HEK293 (cell line): ENCODE measurements at regions not wholly inside any gene's neighbourhood (a gene's known extent, or its start where the extent isn't known, plus 50 kb on each side); places are given as distances from the start of the nearest gene placed in this dataset.

Experiments used
- CTCF ChIA-PET: fragments of 350-600 bp; formaldehyde crosslinking; extraction: SDS; loops from one replicate; lab custom pipeline; 2021; ENCODE audit warnings: antibody characterized with exemption; lab: Yijun Ruan, JAX
- POLR2A ChIA-PET: fragments of 300-600 bp; formaldehyde crosslinking; extraction: SDS; loops from one replicate; lab custom pipeline; 2020; ENCODE audit warnings: antibody characterized with exemption, inconsistent platforms; lab: Yijun Ruan, JAX
- H3K27ac ChIP-seq: fragments of 200-500 bp; sonication (Bioruptor generic); 2 replicates; pipeline ENCODE4 v1.5.1; 2014; ENCODE audit warnings: low read depth, low read length, control low read depth, inconsistent platforms; ENCODE audit errors: extremely low read depth
- H3K36me3 ChIP-seq, 2 experiments: fragments of 200-500 bp in 1 of 2; sonication (Bioruptor generic) in 1 of 2; 1 replicate in 1 of 2; 2 replicates in 1 of 2; pipeline ENCODE4 v1.5.1; 2014 to 2017; ENCODE audit warnings: inconsistent platforms in 2 of 2, low read length in 2 of 2; ENCODE audit not compliant: control insufficient read depth in 2 of 2, insufficient read depth in 1 of 2
- H3K4me1 ChIP-seq: fragments of 200-500 bp; sonication (Bioruptor generic); 2 replicates; pipeline ENCODE4 v1.5.1; 2014; ENCODE audit warnings: mild to moderate bottlenecking, low read length, inconsistent platforms; ENCODE audit not compliant: control insufficient read depth, insufficient read depth
- H3K4me3 ChIP-seq: 2 replicates; pipeline ENCODE4 v1.5.1; 2011; ENCODE audit warnings: low read depth, mild to moderate bottlenecking, control low read depth, low read length, moderate library complexity
- H3K9me3 ChIP-seq: fragments of 200-500 bp; sonication (Bioruptor generic); 2 replicates; pipeline ENCODE4 v1.5.1; 2014; ENCODE audit warnings: low read depth, low read length, inconsistent platforms; ENCODE audit not compliant: control insufficient read depth, insufficient read depth
- GLI2 ChIP-seq: fragments of 450-650 bp; formaldehyde crosslinking; IDR thresholded peaks from 2 replicates; pipeline ENCODE4; 2017; ENCODE audit warnings: missing biosample characterization, missing genetic modification characterization, low read depth, borderline replicate concordance
- GLIS1 ChIP-seq: fragments of 450-650 bp; formaldehyde crosslinking; IDR thresholded peaks from 2 replicates; pipeline ENCODE4 v1.5.1; 2016; ENCODE audit warnings: missing biosample characterization, missing genetic modification characterization
- KLF7 ChIP-seq: fragments of 450-650 bp; formaldehyde crosslinking; IDR thresholded peaks from 2 replicates; pipeline ENCODE4 v1.5.1; 2016; ENCODE audit warnings: missing biosample characterization, missing genetic modification characterization, borderline replicate concordance
- KLF8 ChIP-seq: fragments of 450-650 bp; formaldehyde crosslinking; IDR thresholded peaks from 2 replicates; pipeline ENCODE4 v1.5.1; 2016; ENCODE audit warnings: missing biosample characterization, missing genetic modification characterization
- SP7 ChIP-seq: fragments of 450-650 bp; formaldehyde crosslinking; IDR thresholded peaks from 2 replicates; pipeline ENCODE4 v1.5.1; 2016; ENCODE audit warnings: missing biosample characterization, missing genetic modification characterization
- ZFHX2 ChIP-seq: fragments of 450-650 bp; formaldehyde crosslinking; conservative IDR thresholded peaks from 2 replicates; pipeline ENCODE4 v1.5.1; 2016; ENCODE audit warnings: missing biosample characterization, missing genetic modification characterization
- ZNF266 ChIP-seq: fragments of 450-650 bp; formaldehyde crosslinking; IDR thresholded peaks from 2 replicates; pipeline ENCODE4 v1.5.1; 2016; ENCODE audit warnings: missing biosample characterization, missing genetic modification characterization, low read depth
- ZNF707 ChIP-seq: fragments of 450-650 bp; formaldehyde crosslinking; IDR thresholded peaks from 2 replicates; pipeline ENCODE4 v1.5.1; 2016; ENCODE audit warnings: missing biosample characterization, missing genetic modification characterization
- TF ChIP-seq, protein P1 (sequence below): fragments of 450-650 bp; formaldehyde crosslinking; IDR thresholded peaks from 2 replicates; pipeline ENCODE4 v1.5.1; 2016; ENCODE audit warnings: missing biosample characterization, missing genetic modification characterization
- TF ChIP-seq, protein P2 (sequence below): fragments of 450-650 bp; formaldehyde crosslinking; optimal IDR thresholded peaks from 2 replicates; pipeline ENCODE3; 2016; ENCODE audit warnings: missing biosample characterization, mild to moderate bottlenecking, missing genetic modification characterization
- TF ChIP-seq, protein P3 (sequence below): fragments of 450-650 bp; formaldehyde crosslinking; IDR thresholded peaks from 2 replicates; pipeline ENCODE4 v1.5.1; 2016; ENCODE audit warnings: missing biosample characterization, missing genetic modification characterization
- TF ChIP-seq, protein P4 (sequence below): fragments of 450-650 bp; formaldehyde crosslinking; conservative IDR thresholded peaks from 2 replicates; pipeline ENCODE4 v1.5.1; 2016; ENCODE audit warnings: low read depth, missing biosample characterization, missing genetic modification characterization
- TF ChIP-seq, protein P5 (sequence below): fragments of 450-650 bp; formaldehyde crosslinking; IDR thresholded peaks from 2 replicates; pipeline ENCODE4 v1.5.1; 2017; ENCODE audit warnings: missing biosample characterization, missing genetic modification characterization
- TF ChIP-seq, protein P6 (sequence below): fragments of 450-650 bp; formaldehyde crosslinking; IDR thresholded peaks from 2 replicates; pipeline ENCODE4 v1.5.1; 2016; ENCODE audit warnings: missing biosample characterization, missing genetic modification characterization
- TF ChIP-seq, protein P7 (sequence below): fragments of 450-650 bp; formaldehyde crosslinking; IDR thresholded peaks from 2 replicates; pipeline ENCODE4 v1.5.1; 2017; ENCODE audit warnings: missing biosample characterization, missing genetic modification characterization
- TF ChIP-seq, protein P8 (sequence below): fragments of 450-650 bp; formaldehyde crosslinking; IDR thresholded peaks from 2 replicates; pipeline ENCODE4 v1.5.1; 2017; ENCODE audit warnings: missing biosample characterization, missing genetic modification characterization
- TF ChIP-seq, protein P9 (sequence below): fragments of 450-650 bp; formaldehyde crosslinking; IDR thresholded peaks from 2 replicates; pipeline ENCODE4 v1.5.1; 2017; ENCODE audit warnings: missing biosample characterization, missing genetic modification characterization

DNA sequence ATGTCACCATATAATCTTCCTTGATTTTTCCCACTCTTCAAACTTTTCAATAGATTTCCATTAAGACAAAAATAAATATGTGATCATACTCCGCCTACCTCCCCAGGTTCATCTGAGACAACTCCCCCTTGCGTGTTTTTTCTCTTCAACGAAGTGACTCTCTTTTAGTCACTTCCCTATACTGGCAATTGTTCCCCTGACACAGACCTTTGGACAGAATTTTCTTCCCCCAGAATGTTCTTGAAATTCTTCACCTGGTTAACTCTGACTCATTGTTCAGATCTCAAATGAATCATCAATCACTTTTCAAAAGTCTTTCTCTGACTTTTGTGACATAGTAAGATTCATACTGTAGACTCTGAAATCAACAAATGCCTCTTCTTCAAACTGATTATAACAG is 727.3 kb upstream of the LMO3 start (continued):
- TF ChIP-seq, protein P1, sequence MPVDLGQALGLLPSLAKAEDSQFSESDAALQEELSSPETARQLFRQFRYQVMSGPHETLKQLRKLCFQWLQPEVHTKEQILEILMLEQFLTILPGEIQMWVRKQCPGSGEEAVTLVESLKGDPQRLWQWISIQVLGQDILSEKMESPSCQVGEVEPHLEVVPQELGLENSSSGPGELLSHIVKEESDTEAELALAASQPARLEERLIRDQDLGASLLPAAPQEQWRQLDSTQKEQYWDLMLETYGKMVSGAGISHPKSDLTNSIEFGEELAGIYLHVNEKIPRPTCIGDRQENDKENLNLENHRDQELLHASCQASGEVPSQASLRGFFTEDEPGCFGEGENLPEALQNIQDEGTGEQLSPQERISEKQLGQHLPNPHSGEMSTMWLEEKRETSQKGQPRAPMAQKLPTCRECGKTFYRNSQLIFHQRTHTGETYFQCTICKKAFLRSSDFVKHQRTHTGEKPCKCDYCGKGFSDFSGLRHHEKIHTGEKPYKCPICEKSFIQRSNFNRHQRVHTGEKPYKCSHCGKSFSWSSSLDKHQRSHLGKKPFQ (tag by site-specific recombination) = no peak

DNA sequence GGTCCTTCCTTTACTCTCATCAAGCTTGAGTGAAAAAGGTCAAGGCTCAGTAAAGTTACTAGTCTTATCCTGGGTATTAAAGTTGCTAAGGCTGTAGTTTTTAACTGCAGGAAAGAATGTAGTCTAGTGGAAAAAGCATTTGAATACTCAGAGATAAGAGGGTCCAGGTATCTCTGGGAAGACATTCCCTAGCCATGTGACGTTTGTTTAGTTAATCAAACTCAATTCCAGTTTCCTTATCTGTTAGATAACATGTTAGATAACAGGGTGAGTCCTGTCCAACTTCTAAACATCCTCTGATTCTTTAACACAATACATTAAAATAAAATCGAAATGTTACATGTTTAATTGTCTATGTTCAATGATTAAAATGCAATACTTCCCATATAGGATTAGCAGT is 720.7 kb upstream of the LMO3 start:
- CTCF ChIA-PET = no interaction called here
- Histone ChIP-seq H3K4me1 (no peaks in the 10 kb centered on the region), H3K36me3 (no peaks in the 10 kb centered on the region), H3K27ac (no peak overlapping the region), H3K9me3 (no peaks in the 10 kb centered on the region), H3K4me3 (no peak overlapping the region)
- POLR2A ChIA-PET = no interaction called here
- TF ChIP-seq, protein P2, sequence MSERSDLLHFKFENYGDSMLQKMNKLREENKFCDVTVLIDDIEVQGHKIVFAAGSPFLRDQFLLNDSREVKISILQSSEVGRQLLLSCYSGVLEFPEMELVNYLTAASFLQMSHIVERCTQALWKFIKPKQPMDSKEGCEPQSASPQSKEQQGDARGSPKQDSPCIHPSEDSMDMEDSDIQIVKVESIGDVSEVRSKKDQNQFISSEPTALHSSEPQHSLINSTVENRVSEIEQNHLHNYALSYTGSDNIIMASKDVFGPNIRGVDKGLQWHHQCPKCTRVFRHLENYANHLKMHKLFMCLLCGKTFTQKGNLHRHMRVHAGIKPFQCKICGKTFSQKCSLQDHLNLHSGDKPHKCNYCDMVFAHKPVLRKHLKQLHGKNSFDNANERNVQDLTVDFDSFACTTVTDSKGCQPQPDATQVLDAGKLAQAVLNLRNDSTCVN (tag by site-specific recombination) = no peak
- TF ChIP-seq, protein P3, sequence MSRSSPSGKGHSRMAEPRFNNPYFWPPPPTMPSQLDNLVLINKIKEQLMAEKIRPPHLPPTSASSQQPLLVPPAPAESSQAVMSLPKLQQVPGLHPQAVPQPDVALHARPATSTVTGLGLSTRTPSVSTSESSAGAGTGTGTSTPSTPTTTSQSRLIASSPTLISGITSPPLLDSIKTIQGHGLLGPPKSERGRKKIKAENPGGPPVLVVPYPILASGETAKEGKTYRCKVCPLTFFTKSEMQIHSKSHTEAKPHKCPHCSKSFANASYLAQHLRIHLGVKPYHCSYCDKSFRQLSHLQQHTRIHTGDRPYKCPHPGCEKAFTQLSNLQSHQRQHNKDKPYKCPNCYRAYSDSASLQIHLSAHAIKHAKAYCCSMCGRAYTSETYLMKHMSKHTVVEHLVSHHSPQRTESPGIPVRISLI (tag by site-specific recombination) = no peak
- TF ChIP-seq ZNF707 (tag by site-specific recombination) = no peak
- TF ChIP-seq, protein P4, sequence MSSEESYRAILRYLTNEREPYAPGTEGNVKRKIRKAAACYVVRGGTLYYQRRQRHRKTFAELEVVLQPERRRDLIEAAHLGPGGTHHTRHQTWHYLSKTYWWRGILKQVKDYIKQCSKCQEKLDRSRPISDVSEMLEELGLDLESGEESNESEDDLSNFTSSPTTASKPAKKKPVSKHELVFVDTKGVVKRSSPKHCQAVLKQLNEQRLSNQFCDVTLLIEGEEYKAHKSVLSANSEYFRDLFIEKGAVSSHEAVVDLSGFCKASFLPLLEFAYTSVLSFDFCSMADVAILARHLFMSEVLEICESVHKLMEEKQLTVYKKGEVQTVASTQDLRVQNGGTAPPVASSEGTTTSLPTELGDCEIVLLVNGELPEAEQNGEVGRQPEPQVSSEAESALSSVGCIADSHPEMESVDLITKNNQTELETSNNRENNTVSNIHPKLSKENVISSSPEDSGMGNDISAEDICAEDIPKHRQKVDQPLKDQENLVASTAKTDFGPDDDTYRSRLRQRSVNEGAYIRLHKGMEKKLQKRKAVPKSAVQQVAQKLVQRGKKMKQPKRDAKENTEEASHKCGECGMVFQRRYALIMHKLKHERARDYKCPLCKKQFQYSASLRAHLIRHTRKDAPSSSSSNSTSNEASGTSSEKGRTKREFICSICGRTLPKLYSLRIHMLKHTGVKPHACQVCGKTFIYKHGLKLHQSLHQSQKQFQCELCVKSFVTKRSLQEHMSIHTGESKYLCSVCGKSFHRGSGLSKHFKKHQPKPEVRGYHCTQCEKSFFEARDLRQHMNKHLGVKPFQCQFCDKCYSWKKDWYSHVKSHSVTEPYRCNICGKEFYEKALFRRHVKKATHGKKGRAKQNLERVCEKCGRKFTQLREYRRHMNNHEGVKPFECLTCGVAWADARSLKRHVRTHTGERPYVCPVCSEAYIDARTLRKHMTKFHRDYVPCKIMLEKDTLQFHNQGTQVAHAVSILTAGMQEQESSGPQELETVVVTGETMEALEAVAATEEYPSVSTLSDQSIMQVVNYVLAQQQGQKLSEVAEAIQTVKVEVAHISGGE = no peak
- no peak for TF ChIP-seq SP7 (tag by site-specific recombination)
- TF ChIP-seq, protein P5, sequence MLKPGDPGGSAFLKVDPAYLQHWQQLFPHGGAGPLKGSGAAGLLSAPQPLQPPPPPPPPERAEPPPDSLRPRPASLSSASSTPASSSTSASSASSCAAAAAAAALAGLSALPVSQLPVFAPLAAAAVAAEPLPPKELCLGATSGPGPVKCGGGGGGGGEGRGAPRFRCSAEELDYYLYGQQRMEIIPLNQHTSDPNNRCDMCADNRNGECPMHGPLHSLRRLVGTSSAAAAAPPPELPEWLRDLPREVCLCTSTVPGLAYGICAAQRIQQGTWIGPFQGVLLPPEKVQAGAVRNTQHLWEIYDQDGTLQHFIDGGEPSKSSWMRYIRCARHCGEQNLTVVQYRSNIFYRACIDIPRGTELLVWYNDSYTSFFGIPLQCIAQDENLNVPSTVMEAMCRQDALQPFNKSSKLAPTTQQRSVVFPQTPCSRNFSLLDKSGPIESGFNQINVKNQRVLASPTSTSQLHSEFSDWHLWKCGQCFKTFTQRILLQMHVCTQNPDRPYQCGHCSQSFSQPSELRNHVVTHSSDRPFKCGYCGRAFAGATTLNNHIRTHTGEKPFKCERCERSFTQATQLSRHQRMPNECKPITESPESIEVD (tag by site-specific recombination) = no peak
- no peak for TF ChIP-seq KLF7
- TF ChIP-seq ZNF266 (tag by site-specific recombination) = no peak
- TF ChIP-seq, protein P6, sequence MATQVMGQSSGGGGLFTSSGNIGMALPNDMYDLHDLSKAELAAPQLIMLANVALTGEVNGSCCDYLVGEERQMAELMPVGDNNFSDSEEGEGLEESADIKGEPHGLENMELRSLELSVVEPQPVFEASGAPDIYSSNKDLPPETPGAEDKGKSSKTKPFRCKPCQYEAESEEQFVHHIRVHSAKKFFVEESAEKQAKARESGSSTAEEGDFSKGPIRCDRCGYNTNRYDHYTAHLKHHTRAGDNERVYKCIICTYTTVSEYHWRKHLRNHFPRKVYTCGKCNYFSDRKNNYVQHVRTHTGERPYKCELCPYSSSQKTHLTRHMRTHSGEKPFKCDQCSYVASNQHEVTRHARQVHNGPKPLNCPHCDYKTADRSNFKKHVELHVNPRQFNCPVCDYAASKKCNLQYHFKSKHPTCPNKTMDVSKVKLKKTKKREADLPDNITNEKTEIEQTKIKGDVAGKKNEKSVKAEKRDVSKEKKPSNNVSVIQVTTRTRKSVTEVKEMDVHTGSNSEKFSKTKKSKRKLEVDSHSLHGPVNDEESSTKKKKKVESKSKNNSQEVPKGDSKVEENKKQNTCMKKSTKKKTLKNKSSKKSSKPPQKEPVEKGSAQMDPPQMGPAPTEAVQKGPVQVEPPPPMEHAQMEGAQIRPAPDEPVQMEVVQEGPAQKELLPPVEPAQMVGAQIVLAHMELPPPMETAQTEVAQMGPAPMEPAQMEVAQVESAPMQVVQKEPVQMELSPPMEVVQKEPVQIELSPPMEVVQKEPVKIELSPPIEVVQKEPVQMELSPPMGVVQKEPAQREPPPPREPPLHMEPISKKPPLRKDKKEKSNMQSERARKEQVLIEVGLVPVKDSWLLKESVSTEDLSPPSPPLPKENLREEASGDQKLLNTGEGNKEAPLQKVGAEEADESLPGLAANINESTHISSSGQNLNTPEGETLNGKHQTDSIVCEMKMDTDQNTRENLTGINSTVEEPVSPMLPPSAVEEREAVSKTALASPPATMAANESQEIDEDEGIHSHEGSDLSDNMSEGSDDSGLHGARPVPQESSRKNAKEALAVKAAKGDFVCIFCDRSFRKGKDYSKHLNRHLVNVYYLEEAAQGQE = no peak
- TF ChIP-seq, protein P7, sequence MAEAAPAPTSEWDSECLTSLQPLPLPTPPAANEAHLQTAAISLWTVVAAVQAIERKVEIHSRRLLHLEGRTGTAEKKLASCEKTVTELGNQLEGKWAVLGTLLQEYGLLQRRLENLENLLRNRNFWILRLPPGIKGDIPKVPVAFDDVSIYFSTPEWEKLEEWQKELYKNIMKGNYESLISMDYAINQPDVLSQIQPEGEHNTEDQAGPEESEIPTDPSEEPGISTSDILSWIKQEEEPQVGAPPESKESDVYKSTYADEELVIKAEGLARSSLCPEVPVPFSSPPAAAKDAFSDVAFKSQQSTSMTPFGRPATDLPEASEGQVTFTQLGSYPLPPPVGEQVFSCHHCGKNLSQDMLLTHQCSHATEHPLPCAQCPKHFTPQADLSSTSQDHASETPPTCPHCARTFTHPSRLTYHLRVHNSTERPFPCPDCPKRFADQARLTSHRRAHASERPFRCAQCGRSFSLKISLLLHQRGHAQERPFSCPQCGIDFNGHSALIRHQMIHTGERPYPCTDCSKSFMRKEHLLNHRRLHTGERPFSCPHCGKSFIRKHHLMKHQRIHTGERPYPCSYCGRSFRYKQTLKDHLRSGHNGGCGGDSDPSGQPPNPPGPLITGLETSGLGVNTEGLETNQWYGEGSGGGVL (tag by site-specific recombination) = no peak
- TF ChIP-seq, protein P8, sequence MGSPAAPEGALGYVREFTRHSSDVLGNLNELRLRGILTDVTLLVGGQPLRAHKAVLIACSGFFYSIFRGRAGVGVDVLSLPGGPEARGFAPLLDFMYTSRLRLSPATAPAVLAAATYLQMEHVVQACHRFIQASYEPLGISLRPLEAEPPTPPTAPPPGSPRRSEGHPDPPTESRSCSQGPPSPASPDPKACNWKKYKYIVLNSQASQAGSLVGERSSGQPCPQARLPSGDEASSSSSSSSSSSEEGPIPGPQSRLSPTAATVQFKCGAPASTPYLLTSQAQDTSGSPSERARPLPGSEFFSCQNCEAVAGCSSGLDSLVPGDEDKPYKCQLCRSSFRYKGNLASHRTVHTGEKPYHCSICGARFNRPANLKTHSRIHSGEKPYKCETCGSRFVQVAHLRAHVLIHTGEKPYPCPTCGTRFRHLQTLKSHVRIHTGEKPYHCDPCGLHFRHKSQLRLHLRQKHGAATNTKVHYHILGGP (tag by site-specific recombination) = no peak
- no peak for TF ChIP-seq ZFHX2 (tag by site-specific recombination)
- TF ChIP-seq GLI2 (tag by site-specific recombination) = no peak
- no peak for TF ChIP-seq GLIS1 (tag by site-specific recombination)
- TF ChIP-seq, protein P9, sequence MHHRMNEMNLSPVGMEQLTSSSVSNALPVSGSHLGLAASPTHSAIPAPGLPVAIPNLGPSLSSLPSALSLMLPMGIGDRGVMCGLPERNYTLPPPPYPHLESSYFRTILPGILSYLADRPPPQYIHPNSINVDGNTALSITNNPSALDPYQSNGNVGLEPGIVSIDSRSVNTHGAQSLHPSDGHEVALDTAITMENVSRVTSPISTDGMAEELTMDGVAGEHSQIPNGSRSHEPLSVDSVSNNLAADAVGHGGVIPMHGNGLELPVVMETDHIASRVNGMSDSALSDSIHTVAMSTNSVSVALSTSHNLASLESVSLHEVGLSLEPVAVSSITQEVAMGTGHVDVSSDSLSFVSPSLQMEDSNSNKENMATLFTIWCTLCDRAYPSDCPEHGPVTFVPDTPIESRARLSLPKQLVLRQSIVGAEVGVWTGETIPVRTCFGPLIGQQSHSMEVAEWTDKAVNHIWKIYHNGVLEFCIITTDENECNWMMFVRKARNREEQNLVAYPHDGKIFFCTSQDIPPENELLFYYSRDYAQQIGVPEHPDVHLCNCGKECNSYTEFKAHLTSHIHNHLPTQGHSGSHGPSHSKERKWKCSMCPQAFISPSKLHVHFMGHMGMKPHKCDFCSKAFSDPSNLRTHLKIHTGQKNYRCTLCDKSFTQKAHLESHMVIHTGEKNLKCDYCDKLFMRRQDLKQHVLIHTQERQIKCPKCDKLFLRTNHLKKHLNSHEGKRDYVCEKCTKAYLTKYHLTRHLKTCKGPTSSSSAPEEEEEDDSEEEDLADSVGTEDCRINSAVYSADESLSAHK = no peak
- no peak for TF ChIP-seq KLF8 (tag by site-specific recombination)
